ENCODE measurements at regions not wholly inside any gene's neighbourhood (a gene's known extent, or its start where the extent isn't known, plus 50 kb on each side); places are given as distances from the start of the nearest gene placed in this dataset.

GRCh38 chr3:99199021-99199420 lies 297.5 kb upstream of the DCBLD2 start:
- Mint-ChIP-seq H3K36me3 (no peaks in the 10 kb centered on the region), H3K9me3 (peaks cover 0 to 6% (median 3%) of the 10 kb centered on the region in 5 donors), H3K27me3 (no peaks in the 10 kb centered on the region), H3K4me1 (no peaks in the 10 kb centered on the region), H3K27ac (no peak overlapping the region), H3K4me3 (no peak overlapping the region)
- H3K27ac ChIP-seq (ENCODE audit: low read depth, low read length): no peak overlapping the region
- POLR2A ChIA-PET: no interaction called here
- H3K27me3 ChIP-seq (ENCODE audit: insufficient read depth, low read length, poor library complexity, severe bottlenecking): no peaks in the 10 kb centered on the region
- H3K9me3 ChIP-seq (ENCODE audit: low read length): no peaks in the 10 kb centered on the region
- H3K36me3 ChIP-seq (ENCODE audit: insufficient read depth, low read length): no peaks in the 10 kb centered on the region
- H3K4me1 ChIP-seq (ENCODE audit: insufficient read depth, low read length): no peaks in the 10 kb centered on the region
- no peak for DNase-seq
- no peak overlapping the region for H3K4me3 ChIP-seq (ENCODE audit: low read length)
- CTCF ChIA-PET: no interaction called here

GRCh38 chr3:99191186-99191585 lies 289.7 kb upstream of the DCBLD2 start:
- no peak overlapping the region for H3K27ac ChIP-seq (ENCODE audit: low read depth, low read length)
- Mint-ChIP-seq H3K4me3 (no peak overlapping the region), H3K36me3 (no peaks in the 10 kb centered on the region), H3K27ac (no peak overlapping the region), H3K27me3 (peaks cover 0 to 2% of the 10 kb centered on the region in 2 donors), H3K9me3 (peaks cover 0 to 7% (median 2%) of the 10 kb centered on the region in 5 donors), H3K4me1 (no peaks in the 10 kb centered on the region)
- DNase-seq: no peak
- H3K27me3 ChIP-seq (ENCODE audit: insufficient read depth, low read length, poor library complexity, severe bottlenecking): no peaks in the 10 kb centered on the region
- no peaks in the 10 kb centered on the region for H3K36me3 ChIP-seq (ENCODE audit: insufficient read depth, low read length)
- POLR2A ChIA-PET: no interaction called here
- H3K4me3 ChIP-seq (ENCODE audit: low read length): no peak overlapping the region
- no peaks in the 10 kb centered on the region for H3K4me1 ChIP-seq (ENCODE audit: insufficient read depth, low read length)
- CTCF ChIA-PET: no interaction called here
- no peaks in the 10 kb centered on the region for H3K9me3 ChIP-seq (ENCODE audit: low read length)

- H3K4me1 Mint-ChIP-seq: no peaks in the 10 kb centered on the region
- Histone ChIP-seq H3K4me1 (ENCODE audit: insufficient read depth, low read length) (no peaks in the 10 kb centered on the region), H3K27me3 (ENCODE audit: insufficient read depth, low read length, poor library complexity, severe bottlenecking) (no peaks in the 10 kb centered on the region), H3K36me3 (ENCODE audit: insufficient read depth, low read length) (no peaks in the 10 kb centered on the region), H3K27ac (ENCODE audit: low read depth, low read length) (no peak overlapping the region), H3K4me3 (ENCODE audit: low read length) (no peak overlapping the region), H3K9me3 (ENCODE audit: low read length) (no peaks in the 10 kb centered on the region)
- H3K9me3 Mint-ChIP-seq: peaks cover 0 to 5% (median 0%) of the 10 kb centered on the region in 5 donors
- DNase-seq: no peak
- peak overlapping the region in 1 of 8 donors; percentile 15 for H3K27ac Mint-ChIP-seq
- no peaks in the 10 kb centered on the region for H3K36me3 Mint-ChIP-seq
- H3K27me3 Mint-ChIP-seq: peaks cover 0 to 2% of the 10 kb centered on the region in 2 donors
- H3K4me3 Mint-ChIP-seq: no peak overlapping the region
- POLR2A ChIA-PET: no interaction called here
- CTCF ChIA-PET: no interaction called here
Measured at GRCh38 chr3:99188936-99189335, 287.4 kb upstream of the DCBLD2 start.

- Histone ChIP-seq H3K27ac (ENCODE audit: low read depth, low read length) (no peak overlapping the region), H3K4me1 (ENCODE audit: insufficient read depth, low read length) (no peaks in the 10 kb centered on the region), H3K36me3 (ENCODE audit: insufficient read depth, low read length) (no peaks in the 10 kb centered on the region), H3K9me3 (ENCODE audit: low read length) (no peaks in the 10 kb centered on the region), H3K27me3 (ENCODE audit: insufficient read depth, low read length, poor library complexity, severe bottlenecking) (no peaks in the 10 kb centered on the region), H3K4me3 (ENCODE audit: low read length) (no peak overlapping the region)
- Mint-ChIP-seq H3K36me3 (no peaks in the 10 kb centered on the region), H3K4me3 (no peak overlapping the region), H3K27ac (no peak overlapping the region), H3K9me3 (no peaks in the 10 kb centered on the region), H3K27me3 (peaks cover 0 to 2% of the 10 kb centered on the region in 2 donors), H3K4me1 (no peaks in the 10 kb centered on the region)
- POLR2A ChIA-PET: no interaction called here
- CTCF ChIA-PET: no interaction called here
- DNase-seq: no peak
Measured at GRCh38 chr3:99186016-99186415, 284.5 kb upstream of the DCBLD2 start.

GRCh38 chr3:99176169-99176964 lies 274.9 kb upstream of the DCBLD2 start:
- Histone ChIP-seq H3K4me1 (ENCODE audit: insufficient read depth, low read length) (no peaks in the 10 kb centered on the region), H3K27ac (ENCODE audit: low read depth, low read length) (no peak overlapping the region), H3K4me3 (ENCODE audit: low read length) (no peak overlapping the region), H3K36me3 (ENCODE audit: insufficient read depth, low read length) (no peaks in the 10 kb centered on the region), H3K27me3 (ENCODE audit: insufficient read depth, low read length, poor library complexity, severe bottlenecking) (no peaks in the 10 kb centered on the region), H3K9me3 (ENCODE audit: low read length) (no peaks in the 10 kb centered on the region)
- Mint-ChIP-seq H3K9me3 (peaks cover 0 to 8% (median 2%) of the 10 kb centered on the region in 5 donors), H3K4me1 (no peaks in the 10 kb centered on the region), H3K27me3 (no peaks in the 10 kb centered on the region), H3K27ac (no peak overlapping the region), H3K36me3 (no peaks in the 10 kb centered on the region), H3K4me3 (no peak overlapping the region)
- POLR2A ChIA-PET: no interaction called here
- no peak for DNase-seq
- CTCF ChIA-PET: no interaction called here

GRCh38 chr3:99175276-99175812 lies 273.8 kb upstream of the DCBLD2 start:
- no peak for DNase-seq
- Mint-ChIP-seq H3K9me3 (peaks cover 0 to 8% (median 2%) of the 10 kb centered on the region in 5 donors), H3K27me3 (no peaks in the 10 kb centered on the region), H3K4me1 (no peaks in the 10 kb centered on the region), H3K36me3 (no peaks in the 10 kb centered on the region), H3K4me3 (no peak overlapping the region), H3K27ac (no peak overlapping the region)
- Histone ChIP-seq H3K36me3 (ENCODE audit: insufficient read depth, low read length) (no peaks in the 10 kb centered on the region), H3K4me1 (ENCODE audit: insufficient read depth, low read length) (no peaks in the 10 kb centered on the region), H3K4me3 (ENCODE audit: low read length) (no peak overlapping the region), H3K27ac (ENCODE audit: low read depth, low read length) (no peak overlapping the region), H3K27me3 (ENCODE audit: insufficient read depth, low read length, poor library complexity, severe bottlenecking) (no peaks in the 10 kb centered on the region), H3K9me3 (ENCODE audit: low read length) (no peaks in the 10 kb centered on the region)
- CTCF ChIA-PET: no interaction called here
- POLR2A ChIA-PET: no interaction called here

GRCh38 chr3:99172736-99173657 lies 271.5 kb upstream of the DCBLD2 start:
- no peak overlapping the region for H3K27ac Mint-ChIP-seq
- no peaks in the 10 kb centered on the region for H3K9me3 ChIP-seq (ENCODE audit: low read length)
- no peaks in the 10 kb centered on the region for H3K27me3 Mint-ChIP-seq
- CTCF ChIA-PET: interaction anchor here (1.1 kb wide), 1 partner anchor 74 kb away, joined by 3 read pairs; no protein-coding TSS in a partner anchor
- H3K9me3 Mint-ChIP-seq: peaks cover 0 to 11% (median 7%) of the 10 kb centered on the region in 5 donors
- H3K36me3 Mint-ChIP-seq: no peaks in the 10 kb centered on the region
- no peak overlapping the region for H3K27ac ChIP-seq (ENCODE audit: low read depth, low read length)
- peak in 1 of 5 donors; percentile 4 for DNase-seq
- no peaks in the 10 kb centered on the region for H3K4me1 ChIP-seq (ENCODE audit: insufficient read depth, low read length)
- no peak overlapping the region for H3K4me3 Mint-ChIP-seq
- no peaks in the 10 kb centered on the region for H3K36me3 ChIP-seq (ENCODE audit: insufficient read depth, low read length)
- POLR2A ChIA-PET: no interaction called here
- no peaks in the 10 kb centered on the region for H3K27me3 ChIP-seq (ENCODE audit: insufficient read depth, low read length, poor library complexity, severe bottlenecking)
- no peak overlapping the region for H3K4me3 ChIP-seq (ENCODE audit: low read length)
- H3K4me1 Mint-ChIP-seq: no peaks in the 10 kb centered on the region

GRCh38 chr3:99171800-99172199 lies 270.3 kb upstream of the DCBLD2 start:
- H3K36me3 ChIP-seq (ENCODE audit: insufficient read depth, low read length): no peaks in the 10 kb centered on the region
- no peaks in the 10 kb centered on the region for H3K9me3 ChIP-seq (ENCODE audit: low read length)
- peaks cover 0 to 11% (median 7%) of the 10 kb centered on the region in 5 donors for H3K9me3 Mint-ChIP-seq
- H3K4me3 Mint-ChIP-seq: no peak overlapping the region
- DNase-seq: no peak
- H3K4me1 Mint-ChIP-seq: no peaks in the 10 kb centered on the region
- no peak overlapping the region for H3K27ac ChIP-seq (ENCODE audit: low read depth, low read length)
- POLR2A ChIA-PET: no interaction called here
- no peak overlapping the region for H3K27ac Mint-ChIP-seq
- H3K4me3 ChIP-seq (ENCODE audit: low read length): no peak overlapping the region
- H3K4me1 ChIP-seq (ENCODE audit: insufficient read depth, low read length): no peaks in the 10 kb centered on the region
- CTCF ChIA-PET: no interaction called here
- H3K27me3 Mint-ChIP-seq: no peaks in the 10 kb centered on the region
- no peaks in the 10 kb centered on the region for H3K27me3 ChIP-seq (ENCODE audit: insufficient read depth, low read length, poor library complexity, severe bottlenecking)
- H3K36me3 Mint-ChIP-seq: no peaks in the 10 kb centered on the region

All from CD8-positive, alpha-beta memory T cell (primary cell).